ENCODE measurements at regions not wholly inside any gene's neighbourhood (a gene's known extent, or its start where the extent isn't known, plus 50 kb on each side); places are given as distances from the start of the nearest gene placed in this dataset.

- H3K36me3 ChIP-seq (replicated peaks in 1 of 2; ENCODE audit: control insufficient read depth in 2 of 2, insufficient read depth in 2 of 2, low read length in 2 of 2), result peaks cover 0 to 6% of the 10 kb centered on the region in 2 donors
- H3K4me2 ChIP-seq (ENCODE audit: insufficient read depth, low read length, poor library complexity, severe bottlenecking), result no peak overlapping the region
- no peak overlapping the region for H3K27ac ChIP-seq (replicated peaks; ENCODE audit: low read length)
- H3K4me3 ChIP-seq (ENCODE audit: low read length in 2 of 2), result no peak overlapping the region
- no peak for DNase-seq (ENCODE audit: low spot score)
- H2BK15ac ChIP-seq (ENCODE audit: low read length), result no peak overlapping the region
- H4K8ac ChIP-seq (ENCODE audit: low read depth, low read length), result no peak overlapping the region
- no peak overlapping the region for H2AK5ac ChIP-seq (ENCODE audit: low read depth, low read length)
- H3K4ac ChIP-seq (ENCODE audit: low read length), result no peak overlapping the region
- no peaks in the 10 kb centered on the region for H3K4me1 ChIP-seq (ENCODE audit: control insufficient read depth in 2 of 2, insufficient read depth in 1 of 2, low read depth in 1 of 2, low read length in 2 of 2)
- no peak overlapping the region for H4K91ac ChIP-seq (ENCODE audit: low read depth, low read length, poor library complexity)
- no peak overlapping the region for H3K23ac ChIP-seq (ENCODE audit: low read depth, low read length, poor library complexity)
- no peak overlapping the region for H2BK12ac ChIP-seq (ENCODE audit: low read length)
- H3K27me3 ChIP-seq (ENCODE audit: control insufficient read depth in 3 of 3, insufficient read depth in 3 of 3, low read depth in 1 of 3, low read length in 3 of 3), result no peaks in the 10 kb centered on the region
- no peak overlapping the region for H3K9ac ChIP-seq (ENCODE audit: low read depth, low read length, poor library complexity)
- H2BK5ac ChIP-seq (ENCODE audit: low read length), result no peak overlapping the region
- H3K79me1 ChIP-seq (ENCODE audit: low read depth, low read length), result no peaks in the 10 kb centered on the region
- H3K9me3 ChIP-seq (replicated peaks in 1 of 2; ENCODE audit: control insufficient read depth in 2 of 2, insufficient read depth in 1 of 2, low read depth in 1 of 2, low read length in 2 of 2), result no peaks in the 10 kb centered on the region
- no peak overlapping the region for H2AFZ ChIP-seq (ENCODE audit: low read length)
- no peak overlapping the region for H2BK120ac ChIP-seq (ENCODE audit: low read depth, low read length)
- no peak overlapping the region for H3K18ac ChIP-seq (ENCODE audit: low read length)
- no peak overlapping the region for H3K14ac ChIP-seq (ENCODE audit: low read length)
Measured at GRCh38 chr4:20383969-20384368, 132.3 kb downstream of the SLIT2 start.

GRCh38 chr4:20384456-20384855, 132.8 kb downstream of the SLIT2 start:
- no peak for DNase-seq (ENCODE audit: low spot score)
- H3K9ac ChIP-seq (ENCODE audit: low read depth, low read length, poor library complexity), result no peak overlapping the region
- no peak overlapping the region for H3K4me2 ChIP-seq (ENCODE audit: insufficient read depth, low read length, poor library complexity, severe bottlenecking)
- no peak overlapping the region for H2AFZ ChIP-seq (ENCODE audit: low read length)
- WGBS, 2 donors (ENCODE audit: extremely low coverage in 2 of 2, insufficient read length in 2 of 2, insufficient replicate concordance in 1 of 2), result no CpG with 5 or more reads among the region's 5 CpGs
- H3K9me3 ChIP-seq (replicated peaks in 1 of 2; ENCODE audit: control insufficient read depth in 2 of 2, insufficient read depth in 1 of 2, low read depth in 1 of 2, low read length in 2 of 2), result no peaks in the 10 kb centered on the region
- H4K91ac ChIP-seq (ENCODE audit: low read depth, low read length, poor library complexity), result no peak overlapping the region
- peaks cover 0 to 6% of the 10 kb centered on the region in 2 donors for H3K36me3 ChIP-seq (replicated peaks in 1 of 2; ENCODE audit: control insufficient read depth in 2 of 2, insufficient read depth in 2 of 2, low read length in 2 of 2)
- H3K23ac ChIP-seq (ENCODE audit: low read depth, low read length, poor library complexity), result no peak overlapping the region
- H3K79me1 ChIP-seq (ENCODE audit: low read depth, low read length), result no peaks in the 10 kb centered on the region
- H3K18ac ChIP-seq (ENCODE audit: low read length), result no peak overlapping the region
- no peak overlapping the region for H3K14ac ChIP-seq (ENCODE audit: low read length)
- no peak overlapping the region for H4K8ac ChIP-seq (ENCODE audit: low read depth, low read length)
- H2BK120ac ChIP-seq (ENCODE audit: low read depth, low read length), result no peak overlapping the region
- H3K27me3 ChIP-seq (ENCODE audit: control insufficient read depth in 3 of 3, insufficient read depth in 3 of 3, low read depth in 1 of 3, low read length in 3 of 3), result no peaks in the 10 kb centered on the region
- no peak overlapping the region for H3K4me3 ChIP-seq (ENCODE audit: low read length in 2 of 2)
- H2BK15ac ChIP-seq (ENCODE audit: low read length), result no peak overlapping the region
- H3K4ac ChIP-seq (ENCODE audit: low read length), result no peak overlapping the region
- no peak overlapping the region for H2AK5ac ChIP-seq (ENCODE audit: low read depth, low read length)
- H2BK12ac ChIP-seq (ENCODE audit: low read length), result no peak overlapping the region
- no peak overlapping the region for H3K27ac ChIP-seq (replicated peaks; ENCODE audit: low read length)
- H3K4me1 ChIP-seq (ENCODE audit: control insufficient read depth in 2 of 2, insufficient read depth in 1 of 2, low read depth in 1 of 2, low read length in 2 of 2), result no peaks in the 10 kb centered on the region
- no peak overlapping the region for H2BK5ac ChIP-seq (ENCODE audit: low read length)

GRCh38 chr4:20386001-20386740, 134.5 kb downstream of the SLIT2 start:
- no peak overlapping the region for H3K4me2 ChIP-seq (ENCODE audit: insufficient read depth, low read length, poor library complexity, severe bottlenecking)
- H3K18ac ChIP-seq (ENCODE audit: low read length), result no peak overlapping the region
- H3K14ac ChIP-seq (ENCODE audit: low read length), result no peak overlapping the region
- H2AK5ac ChIP-seq (ENCODE audit: low read depth, low read length), result no peak overlapping the region
- no peak overlapping the region for H2BK15ac ChIP-seq (ENCODE audit: low read length)
- no peak for DNase-seq (ENCODE audit: low spot score)
- peaks cover 0 to 6% of the 10 kb centered on the region in 2 donors for H3K36me3 ChIP-seq (replicated peaks in 1 of 2; ENCODE audit: control insufficient read depth in 2 of 2, insufficient read depth in 2 of 2, low read length in 2 of 2)
- H3K4me1 ChIP-seq (ENCODE audit: control insufficient read depth in 2 of 2, insufficient read depth in 1 of 2, low read depth in 1 of 2, low read length in 2 of 2), result no peaks in the 10 kb centered on the region
- H3K27ac ChIP-seq (replicated peaks; ENCODE audit: low read length), result no peak overlapping the region
- no peaks in the 10 kb centered on the region for H3K9me3 ChIP-seq (replicated peaks in 1 of 2; ENCODE audit: control insufficient read depth in 2 of 2, insufficient read depth in 1 of 2, low read depth in 1 of 2, low read length in 2 of 2)
- H3K27me3 ChIP-seq (ENCODE audit: control insufficient read depth in 3 of 3, insufficient read depth in 3 of 3, low read depth in 1 of 3, low read length in 3 of 3), result no peaks in the 10 kb centered on the region
- H2BK5ac ChIP-seq (ENCODE audit: low read length), result no peak overlapping the region
- no peak overlapping the region for H4K8ac ChIP-seq (ENCODE audit: low read depth, low read length)
- no CpG with 5 or more reads among the region's 2 CpGs for WGBS, 2 donors (ENCODE audit: extremely low coverage in 2 of 2, insufficient read length in 2 of 2, insufficient replicate concordance in 1 of 2)
- no peak overlapping the region for H3K4ac ChIP-seq (ENCODE audit: low read length)
- H3K79me1 ChIP-seq (ENCODE audit: low read depth, low read length), result no peaks in the 10 kb centered on the region
- no peak overlapping the region for H2AFZ ChIP-seq (ENCODE audit: low read length)
- H3K23ac ChIP-seq (ENCODE audit: low read depth, low read length, poor library complexity), result no peak overlapping the region
- no peak overlapping the region for H3K4me3 ChIP-seq (ENCODE audit: low read length in 2 of 2)
- H2BK12ac ChIP-seq (ENCODE audit: low read length), result no peak overlapping the region
- H3K9ac ChIP-seq (ENCODE audit: low read depth, low read length, poor library complexity), result no peak overlapping the region
- H2BK120ac ChIP-seq (ENCODE audit: low read depth, low read length), result no peak overlapping the region
- H4K91ac ChIP-seq (ENCODE audit: low read depth, low read length, poor library complexity), result no peak overlapping the region

GRCh38 chr4:20386906-20387305, 135.2 kb downstream of the SLIT2 start:
- Histone ChIP-seq H3K79me1 (ENCODE audit: low read depth, low read length) (no peaks in the 10 kb centered on the region), H3K4me3 (ENCODE audit: low read length in 2 of 2) (no peak overlapping the region), H3K14ac (ENCODE audit: low read length) (no peak overlapping the region), H3K27me3 (ENCODE audit: control insufficient read depth in 3 of 3, insufficient read depth in 3 of 3, low read depth in 1 of 3, low read length in 3 of 3) (no peaks in the 10 kb centered on the region), H2AFZ (ENCODE audit: low read length) (no peak overlapping the region), H4K8ac (ENCODE audit: low read depth, low read length) (no peak overlapping the region), H3K9me3 (replicated peaks in 1 of 2; ENCODE audit: control insufficient read depth in 2 of 2, insufficient read depth in 1 of 2, low read depth in 1 of 2, low read length in 2 of 2) (no peaks in the 10 kb centered on the region), H2BK120ac (ENCODE audit: low read depth, low read length) (no peak overlapping the region), H3K9ac (ENCODE audit: low read depth, low read length, poor library complexity) (no peak overlapping the region), H3K18ac (ENCODE audit: low read length) (no peak overlapping the region), H3K4me2 (ENCODE audit: insufficient read depth, low read length, poor library complexity, severe bottlenecking) (no peak overlapping the region), H2BK5ac (ENCODE audit: low read length) (no peak overlapping the region), H3K27ac (replicated peaks; ENCODE audit: low read length) (no peak overlapping the region), H2BK12ac (ENCODE audit: low read length) (no peak overlapping the region), H3K23ac (ENCODE audit: low read depth, low read length, poor library complexity) (no peak overlapping the region), H2AK5ac (ENCODE audit: low read depth, low read length) (no peak overlapping the region), H2BK15ac (ENCODE audit: low read length) (no peak overlapping the region), H3K4me1 (ENCODE audit: control insufficient read depth in 2 of 2, insufficient read depth in 1 of 2, low read depth in 1 of 2, low read length in 2 of 2) (no peaks in the 10 kb centered on the region), H3K36me3 (replicated peaks in 1 of 2; ENCODE audit: control insufficient read depth in 2 of 2, insufficient read depth in 2 of 2, low read length in 2 of 2) (peaks cover 0 to 6% of the 10 kb centered on the region in 2 donors), H4K91ac (ENCODE audit: low read depth, low read length, poor library complexity) (no peak overlapping the region), H3K4ac (ENCODE audit: low read length) (no peak overlapping the region)
- DNase-seq (ENCODE audit: low spot score), result no peak
- no CpG with 5 or more reads among the region's 5 CpGs for WGBS, 2 donors (ENCODE audit: extremely low coverage in 2 of 2, insufficient read length in 2 of 2, insufficient replicate concordance in 1 of 2)

Measured in neuronal stem cell (in vitro differentiated cells).